WTC11 (cell line): ENCODE measurements at regions not wholly inside any gene's neighbourhood (a gene's known extent, or its start where the extent isn't known, plus 50 kb on each side); places are given as distances from the start of the nearest gene placed in this dataset.

ENCODE experiments used
- ATAC-seq: fragments of 200-7000 bp; cut with Tn5 transposase; 2 replicates; pipeline ENCODE4 v1.10.0; 2021; ENCODE audit warnings: mild to moderate bottlenecking, moderate library complexity
- CTCF ChIA-PET: fragments of 300-600 bp; sonication (Branson Sonifier 250); formaldehyde crosslinking; loops from one replicate; lab custom pipeline; 2021; ENCODE audit warnings: antibody characterized with exemption; lab: Charles Lee
- POLR2A ChIA-PET: fragments of 350-600 bp; sonication (Branson Sonifier 250); formaldehyde crosslinking; loops from one replicate; lab custom pipeline; 2021; ENCODE audit warnings: antibody characterized with exemption; lab: Charles Lee
- DNase-seq: peaks from one replicate; pipeline ENCODE4 v3.0.0; 2021; ENCODE audit warnings: low spot score
- H3K27ac Mint-ChIP-seq: 2 replicates; pipeline ENCODE4 v1.8.0; 2021; ENCODE audit warnings: mixed read lengths
- H3K27me3 Mint-ChIP-seq: 2 replicates; pipeline ENCODE4 v1.8.0; 2021; ENCODE audit warnings: low read depth, mild to moderate bottlenecking, moderate library complexity, mixed read lengths
- H3K36me3 Mint-ChIP-seq: 2 replicates; pipeline ENCODE4 v1.8.0; 2021; ENCODE audit warnings: mixed read lengths
- H3K4me1 Mint-ChIP-seq: 2 replicates; pipeline ENCODE4 v1.8.0; 2022; ENCODE audit warnings: mixed read lengths
- H3K4me3 Mint-ChIP-seq: 2 replicates; pipeline ENCODE4 v1.8.0; 2021; ENCODE audit warnings: mild to moderate bottlenecking, moderate library complexity, mixed read lengths
- H3K9me3 Mint-ChIP-seq: 2 replicates; pipeline ENCODE4 v1.8.0; 2021; ENCODE audit warnings: mixed read lengths
- CREM ChIP-seq: sonication (generic); formaldehyde crosslinking; IDR thresholded peaks from 2 replicates; pipeline ENCODE4 v1.8.1; 2022; ENCODE audit warnings: mild to moderate bottlenecking, missing genetic modification reagents, moderate library complexity
- EMX1 ChIP-seq: fragments of 250-450 bp; sonication (Bioruptor Pico); IDR thresholded peaks from 2 replicates; pipeline ENCODE4 v1.8.0; 2021; ENCODE audit warnings: mild to moderate bottlenecking
- FOXJ3 ChIP-seq: sonication (generic); formaldehyde crosslinking; IDR thresholded peaks from 2 replicates; pipeline ENCODE4 v1.9.0; 2021; ENCODE audit warnings: missing genetic modification reagents, mild to moderate bottlenecking, borderline replicate concordance
- FOXK1 ChIP-seq: sonication (generic); formaldehyde crosslinking; IDR thresholded peaks from 2 replicates; pipeline ENCODE4 v1.8.0; 2022; ENCODE audit warnings: mild to moderate bottlenecking, moderate library complexity, missing genetic modification reagents
- HMGA2 ChIP-seq: fragments of 250-450 bp; sonication (Bioruptor Pico); IDR thresholded peaks from 2 replicates; pipeline ENCODE4 v1.4.0; 2021; ENCODE audit warnings: mild to moderate bottlenecking, moderate library complexity
- IRF1 ChIP-seq: sonication (generic); formaldehyde crosslinking; IDR thresholded peaks from 2 replicates; pipeline ENCODE4 v1.8.0; 2023; ENCODE audit warnings: missing genetic modification reagents
- JUN ChIP-seq: sonication (generic); formaldehyde crosslinking; IDR thresholded peaks from 2 replicates; pipeline ENCODE4 v1.8.0; 2023; ENCODE audit warnings: mild to moderate bottlenecking, missing genetic modification reagents
- KAT7 ChIP-seq: sonication (generic); formaldehyde crosslinking; IDR thresholded peaks from 2 replicates; pipeline ENCODE4 v1.8.1; 2023; ENCODE audit warnings: missing genetic modification reagents, mild to moderate bottlenecking, borderline replicate concordance
- MLX ChIP-seq: sonication (generic); formaldehyde crosslinking; IDR thresholded peaks from 2 replicates; pipeline ENCODE4 v1.8.1; 2023; ENCODE audit warnings: mild to moderate bottlenecking, missing genetic modification reagents, moderate library complexity
- NFYB ChIP-seq: sonication (generic); formaldehyde crosslinking; conservative IDR thresholded peaks from 2 replicates; pipeline ENCODE4 v1.8.0; 2022; ENCODE audit warnings: low read depth, missing genetic modification reagents
- NR1H2 ChIP-seq: sonication (generic); formaldehyde crosslinking; IDR thresholded peaks from 2 replicates; pipeline ENCODE4 v1.9.0; 2021; ENCODE audit warnings: mild to moderate bottlenecking, moderate library complexity, missing genetic modification reagents
- RELA ChIP-seq: sonication (generic); formaldehyde crosslinking; IDR thresholded peaks from 2 replicates; pipeline ENCODE4 v1.8.1; 2022; ENCODE audit warnings: missing genetic modification reagents, mild to moderate bottlenecking, borderline replicate concordance
- SMAD3 ChIP-seq: sonication (generic); formaldehyde crosslinking; IDR thresholded peaks from 2 replicates; pipeline ENCODE4 v1.8.0; 2022; ENCODE audit warnings: missing genetic modification reagents, mild to moderate bottlenecking, borderline replicate concordance
- SMAD4 ChIP-seq: sonication (generic); formaldehyde crosslinking; IDR thresholded peaks from 2 replicates; pipeline ENCODE4 v1.8.0; 2022; ENCODE audit warnings: mild to moderate bottlenecking, missing genetic modification reagents
- SP1 ChIP-seq: sonication (generic); formaldehyde crosslinking; conservative IDR thresholded peaks from 2 replicates; pipeline ENCODE4 v1.8.1; 2022; ENCODE audit warnings: missing genetic modification reagents
- ZBTB21 ChIP-seq: sonication (generic); formaldehyde crosslinking; IDR thresholded peaks from 2 replicates; pipeline ENCODE4 v1.8.1; 2023; ENCODE audit warnings: mild to moderate bottlenecking, missing genetic modification reagents, borderline replicate concordance
- ZNF317 ChIP-seq: sonication (generic); formaldehyde crosslinking; IDR thresholded peaks from 2 replicates; pipeline ENCODE4 v1.8.1; 2023; ENCODE audit warnings: low read depth, mild to moderate bottlenecking, moderate library complexity, missing genetic modification reagents, borderline replicate concordance
- ZNF423 ChIP-seq: fragments of 250-450 bp; sonication (Bioruptor Pico); IDR thresholded peaks from 2 replicates; pipeline ENCODE4 v2.1.2; 2022; ENCODE audit warnings: mild to moderate bottlenecking, moderate library complexity
- TF ChIP-seq, protein P1 (sequence below): sonication (generic); formaldehyde crosslinking; IDR thresholded peaks from 2 replicates; pipeline ENCODE4 v1.8.1; 2023; ENCODE audit warnings: mild to moderate bottlenecking, missing genetic modification reagents, borderline replicate concordance
- TF ChIP-seq, protein P2 (sequence below): fragments of 250-450 bp; sonication (Bioruptor Pico); IDR thresholded peaks from 2 replicates; pipeline ENCODE4 v1.8.0; 2021; ENCODE audit warnings: mild to moderate bottlenecking
- TF ChIP-seq, protein P3 (sequence below): sonication (generic); formaldehyde crosslinking; IDR thresholded peaks from 2 replicates; pipeline ENCODE4 v1.8.1; 2023; ENCODE audit warnings: mild to moderate bottlenecking, moderate library complexity, missing genetic modification reagents
- TF ChIP-seq, protein P4 (sequence below): fragments of 250-450 bp; sonication (Bioruptor Pico); IDR thresholded peaks from 2 replicates; pipeline ENCODE4 v1.9.0; 2021; ENCODE audit warnings: mild to moderate bottlenecking

- no peak for TF ChIP-seq SMAD3
- TF ChIP-seq SP1 (CRISPR knock-in tag), result no peak
- TF ChIP-seq FOXK1, result no peak
- no peak for TF ChIP-seq RELA (CRISPR knock-in tag)
- TF ChIP-seq, protein P1, sequence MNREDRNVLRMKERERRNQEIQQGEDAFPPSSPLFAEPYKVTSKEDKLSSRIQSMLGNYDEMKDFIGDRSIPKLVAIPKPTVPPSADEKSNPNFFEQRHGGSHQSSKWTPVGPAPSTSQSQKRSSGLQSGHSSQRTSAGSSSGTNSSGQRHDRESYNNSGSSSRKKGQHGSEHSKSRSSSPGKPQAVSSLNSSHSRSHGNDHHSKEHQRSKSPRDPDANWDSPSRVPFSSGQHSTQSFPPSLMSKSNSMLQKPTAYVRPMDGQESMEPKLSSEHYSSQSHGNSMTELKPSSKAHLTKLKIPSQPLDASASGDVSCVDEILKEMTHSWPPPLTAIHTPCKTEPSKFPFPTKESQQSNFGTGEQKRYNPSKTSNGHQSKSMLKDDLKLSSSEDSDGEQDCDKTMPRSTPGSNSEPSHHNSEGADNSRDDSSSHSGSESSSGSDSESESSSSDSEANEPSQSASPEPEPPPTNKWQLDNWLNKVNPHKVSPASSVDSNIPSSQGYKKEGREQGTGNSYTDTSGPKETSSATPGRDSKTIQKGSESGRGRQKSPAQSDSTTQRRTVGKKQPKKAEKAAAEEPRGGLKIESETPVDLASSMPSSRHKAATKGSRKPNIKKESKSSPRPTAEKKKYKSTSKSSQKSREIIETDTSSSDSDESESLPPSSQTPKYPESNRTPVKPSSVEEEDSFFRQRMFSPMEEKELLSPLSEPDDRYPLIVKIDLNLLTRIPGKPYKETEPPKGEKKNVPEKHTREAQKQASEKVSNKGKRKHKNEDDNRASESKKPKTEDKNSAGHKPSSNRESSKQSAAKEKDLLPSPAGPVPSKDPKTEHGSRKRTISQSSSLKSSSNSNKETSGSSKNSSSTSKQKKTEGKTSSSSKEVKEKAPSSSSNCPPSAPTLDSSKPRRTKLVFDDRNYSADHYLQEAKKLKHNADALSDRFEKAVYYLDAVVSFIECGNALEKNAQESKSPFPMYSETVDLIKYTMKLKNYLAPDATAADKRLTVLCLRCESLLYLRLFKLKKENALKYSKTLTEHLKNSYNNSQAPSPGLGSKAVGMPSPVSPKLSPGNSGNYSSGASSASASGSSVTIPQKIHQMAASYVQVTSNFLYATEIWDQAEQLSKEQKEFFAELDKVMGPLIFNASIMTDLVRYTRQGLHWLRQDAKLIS (CRISPR knock-in tag), result no peak
- TF ChIP-seq EMX1 (CRISPR knock-in tag), result no peak
- TF ChIP-seq IRF1 (CRISPR knock-in tag), result no peak
These were observed 542.5 kb downstream of the GATA3 start (continued) for GRCh38 chr10:8596929-8597472.

DNA sequence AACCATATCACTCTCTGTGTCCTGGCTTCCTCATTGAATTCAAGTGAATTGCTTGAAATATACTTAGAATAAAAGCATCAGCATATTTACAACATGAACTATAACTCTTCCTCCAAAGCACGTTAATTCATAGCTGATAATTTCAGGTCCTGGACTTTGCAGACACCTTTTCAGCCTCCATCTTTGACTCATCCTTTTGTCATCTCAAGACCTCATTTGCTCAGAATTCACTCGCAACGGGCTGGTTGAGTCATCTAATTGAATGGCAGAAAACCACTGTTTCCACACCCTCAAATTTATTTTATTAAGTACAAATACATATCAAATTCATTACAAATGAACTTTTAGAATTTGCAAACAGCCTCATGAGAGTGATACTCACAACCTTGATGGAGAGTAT, 545.7 kb downstream of the GATA3 start:
- DNase-seq (no peak), ATAC-seq (no peak)
- Mint-ChIP-seq H3K27me3 (no peaks in the 10 kb centered on the region; the same call in 1 of the 2 replicates), H3K36me3 (peaks cover 3% of the 10 kb centered on the region; the same call in 1 of the 2 replicates), H3K4me1 (no peaks in the 10 kb centered on the region), H3K27ac (no peak overlapping the region), H3K4me3 (no peak overlapping the region), H3K9me3 (peaks cover 5% of the 10 kb centered on the region; the same call in 1 of the 2 replicates)
- ChIA-PET CTCF (no interaction called here), POLR2A (no interaction called here)
- TF ChIP-seq NR1H2 (CRISPR knock-in tag) (no peak), SMAD4 (CRISPR knock-in tag) (no peak), HMGA2 (CRISPR knock-in tag) (no peak), ZNF423 (no peak), CREM (no peak)
- TF ChIP-seq, protein P2, sequence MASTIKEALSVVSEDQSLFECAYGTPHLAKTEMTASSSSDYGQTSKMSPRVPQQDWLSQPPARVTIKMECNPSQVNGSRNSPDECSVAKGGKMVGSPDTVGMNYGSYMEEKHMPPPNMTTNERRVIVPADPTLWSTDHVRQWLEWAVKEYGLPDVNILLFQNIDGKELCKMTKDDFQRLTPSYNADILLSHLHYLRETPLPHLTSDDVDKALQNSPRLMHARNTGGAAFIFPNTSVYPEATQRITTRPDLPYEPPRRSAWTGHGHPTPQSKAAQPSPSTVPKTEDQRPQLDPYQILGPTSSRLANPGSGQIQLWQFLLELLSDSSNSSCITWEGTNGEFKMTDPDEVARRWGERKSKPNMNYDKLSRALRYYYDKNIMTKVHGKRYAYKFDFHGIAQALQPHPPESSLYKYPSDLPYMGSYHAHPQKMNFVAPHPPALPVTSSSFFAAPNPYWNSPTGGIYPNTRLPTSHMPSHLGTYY (CRISPR knock-in tag), result no peak

- TF ChIP-seq ZBTB21, result no peak
- TF ChIP-seq, protein P3, sequence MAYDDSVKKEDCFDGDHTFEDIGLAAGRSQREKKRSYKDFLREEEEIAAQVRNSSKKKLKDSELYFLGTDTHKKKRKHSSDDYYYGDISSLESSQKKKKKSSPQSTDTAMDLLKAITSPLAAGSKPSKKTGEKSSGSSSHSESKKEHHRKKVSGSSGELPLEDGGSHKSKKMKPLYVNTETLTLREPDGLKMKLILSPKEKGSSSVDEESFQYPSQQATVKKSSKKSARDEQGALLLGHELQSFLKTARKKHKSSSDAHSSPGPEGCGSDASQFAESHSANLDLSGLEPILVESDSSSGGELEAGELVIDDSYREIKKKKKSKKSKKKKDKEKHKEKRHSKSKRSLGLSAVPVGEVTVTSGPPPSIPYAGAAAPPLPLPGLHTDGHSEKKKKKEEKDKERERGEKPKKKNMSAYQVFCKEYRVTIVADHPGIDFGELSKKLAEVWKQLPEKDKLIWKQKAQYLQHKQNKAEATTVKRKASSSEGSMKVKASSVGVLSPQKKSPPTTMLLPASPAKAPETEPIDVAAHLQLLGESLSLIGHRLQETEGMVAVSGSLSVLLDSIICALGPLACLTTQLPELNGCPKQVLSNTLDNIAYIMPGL (CRISPR knock-in tag), result no peak
- TF ChIP-seq, protein P4, sequence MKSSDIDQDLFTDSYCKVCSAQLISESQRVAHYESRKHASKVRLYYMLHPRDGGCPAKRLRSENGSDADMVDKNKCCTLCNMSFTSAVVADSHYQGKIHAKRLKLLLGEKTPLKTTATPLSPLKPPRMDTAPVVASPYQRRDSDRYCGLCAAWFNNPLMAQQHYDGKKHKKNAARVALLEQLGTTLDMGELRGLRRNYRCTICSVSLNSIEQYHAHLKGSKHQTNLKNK (CRISPR knock-in tag), result no peak
- no peak for TF ChIP-seq JUN (CRISPR knock-in tag)
- no peak for TF ChIP-seq KAT7
- TF ChIP-seq ZNF317 (CRISPR knock-in tag), result no peak
- TF ChIP-seq NFYB, result no peak
- no peak for TF ChIP-seq FOXJ3 (CRISPR knock-in tag)
- no peak for TF ChIP-seq MLX
- CTCF ChIA-PET, result no interaction called here
- Mint-ChIP-seq H3K4me1 (no peaks in the 10 kb centered on the region), H3K9me3 (peaks cover 29% of the 10 kb centered on the region), H3K27me3 (no peaks in the 10 kb centered on the region; the same call in 1 of the 2 replicates), H3K4me3 (no peak overlapping the region), H3K36me3 (peaks cover 12% of the 10 kb centered on the region), H3K27ac (no peak overlapping the region)
- ATAC-seq (no peak), DNase-seq (no peak)
- POLR2A ChIA-PET, result no interaction called here
These were observed 548.3 kb downstream of the GATA3 start for GRCh38 chr10:8602821-8603220.
